ENCODE measurements at regions not wholly inside any gene's neighbourhood (a gene's known extent, or its start where the extent isn't known, plus 50 kb on each side); places are given as distances from the start of the nearest gene placed in this dataset.

- ATAC-seq (peak; percentile 73), DNase-seq (ENCODE audit: missing footprints) (no peak)
- intact Hi-C loops (cut with DNase I) = no loop called here
Observed at GRCh38 chr2:144078106-144078505, 441.8 kb downstream of the ZEB2 start.

GRCh38 chr2:144074450-144074849 lies 445.5 kb downstream of the ZEB2 start:
- ATAC-seq (no peak), DNase-seq (ENCODE audit: missing footprints) (no peak)
- intact Hi-C loops (cut with DNase I) = no loop called here

DNA sequence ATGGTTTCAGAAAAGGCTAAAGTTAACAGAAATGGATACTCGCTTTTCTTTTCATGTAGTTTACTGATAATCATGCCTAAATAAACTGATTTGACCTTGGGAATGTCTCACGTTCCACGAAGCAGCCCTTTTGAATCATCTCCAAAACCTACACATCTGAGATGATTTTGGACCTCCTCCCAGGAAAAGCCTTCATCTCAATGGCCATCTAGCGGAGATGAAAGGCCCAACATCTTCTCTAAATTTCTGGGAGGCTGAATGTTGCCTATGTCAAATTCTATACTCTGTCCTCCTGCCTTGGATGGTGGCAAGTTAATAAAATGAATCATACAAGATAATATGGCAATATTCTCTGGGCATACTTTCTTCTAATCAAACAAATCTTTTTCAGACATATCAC lies 448.5 kb downstream of the ZEB2 start:
- no peak for ATAC-seq
- intact Hi-C loops (cut with DNase I) = no loop called here
- no peak for DNase-seq (ENCODE audit: missing footprints)

- no peak for DNase-seq (ENCODE audit: missing footprints)
- ATAC-seq = no peak
- intact Hi-C loops (cut with DNase I) = no loop called here
Observed at GRCh38 chr2:144067506-144067905, 452.4 kb downstream of the ZEB2 start.

GRCh38 chr2:144063602-144064001 lies 456.3 kb downstream of the ZEB2 start:
- ATAC-seq = no peak

DNA sequence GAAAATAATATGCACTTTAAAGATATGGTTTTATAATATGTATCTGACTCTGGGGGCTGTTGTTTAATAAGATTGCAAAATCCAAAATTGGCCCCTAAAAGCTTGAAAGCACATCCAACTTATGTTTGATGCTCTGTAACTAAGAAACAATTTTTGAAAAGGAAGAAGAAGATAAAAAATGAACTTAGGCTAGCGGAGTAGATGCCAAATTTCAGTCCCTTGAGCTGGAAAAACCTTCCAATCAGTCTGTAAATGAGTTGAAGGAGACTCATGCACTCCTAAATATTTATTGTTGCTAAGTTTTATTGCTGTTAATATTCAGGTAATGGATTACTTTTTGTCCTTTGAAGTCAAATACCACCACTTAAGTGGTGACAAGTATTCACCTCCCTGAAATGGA lies 465.0 kb downstream of the ZEB2 start:
- intact Hi-C loops (cut with DNase I) = no loop called here
- DNase-seq (ENCODE audit: missing footprints) (no peak), ATAC-seq (peak; percentile 50)

More at GRCh38 chr2:144063602-144064001, 456.3 kb downstream of the ZEB2 start:
- intact Hi-C loops (cut with DNase I) = no loop called here
- DNase-seq (ENCODE audit: missing footprints) = no peak

DNA sequence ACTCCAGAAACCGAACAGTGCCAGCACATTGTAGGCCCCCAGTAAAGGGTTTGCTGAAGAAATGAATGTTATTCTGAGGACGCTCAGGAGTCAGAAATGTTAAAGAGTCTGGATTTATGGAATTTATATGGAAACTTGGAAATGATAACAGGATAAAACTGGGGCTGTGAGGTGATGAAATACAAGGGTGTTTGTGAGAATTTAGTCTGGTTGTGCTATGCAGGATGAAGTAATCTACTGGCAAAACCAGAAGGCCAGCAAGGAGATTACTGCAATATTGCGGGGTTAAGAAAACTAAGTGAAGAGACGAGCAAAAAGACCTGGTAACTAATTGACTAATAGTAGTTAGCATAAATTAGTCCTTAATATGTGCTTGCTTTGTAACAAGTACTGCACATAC lies 467.8 kb downstream of the ZEB2 start:
- intact Hi-C loops (cut with DNase I) = no loop called here
- ATAC-seq = peak; percentile 51
- no peak for DNase-seq (ENCODE audit: missing footprints)

- DNase-seq (ENCODE audit: missing footprints) (no peak), ATAC-seq (no peak)
- intact Hi-C loops (cut with DNase I) = no loop called here
Observed at GRCh38 chr2:144049137-144049536, 470.8 kb downstream of the ZEB2 start.

GRCh38 chr2:144048631-144049060 lies 471.3 kb downstream of the ZEB2 start:
- ATAC-seq (no peak), DNase-seq (ENCODE audit: missing footprints) (no peak)
- intact Hi-C loops (cut with DNase I) = no loop called here

- ATAC-seq = no peak
- DNase-seq (ENCODE audit: missing footprints) = no peak
- intact Hi-C loops (cut with DNase I) = no loop called here
Observed at GRCh38 chr2:144042751-144043150, 477.2 kb downstream of the ZEB2 start.

DNA sequence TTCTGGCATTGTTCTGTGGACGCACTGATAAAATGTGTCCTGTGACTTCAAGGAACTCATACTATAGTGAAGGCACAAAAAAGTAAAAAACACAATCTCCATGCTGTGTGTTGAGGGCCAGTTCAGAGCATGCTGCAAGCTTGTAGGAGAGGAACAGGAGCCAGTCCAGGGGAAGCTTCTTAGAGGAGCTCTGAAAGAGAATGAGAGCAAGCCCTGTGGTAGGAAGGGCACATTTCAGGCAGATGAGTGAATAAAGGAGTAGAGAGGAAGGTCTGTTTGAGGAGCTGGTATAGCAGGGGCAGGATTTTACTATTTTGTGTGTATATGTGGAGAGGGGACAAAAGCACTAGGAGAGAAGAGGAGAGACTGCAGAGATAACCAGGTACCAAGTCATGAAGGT lies 478.3 kb downstream of the ZEB2 start:
- no peak for DNase-seq (ENCODE audit: missing footprints)
- intact Hi-C loops (cut with DNase I) = no loop called here

DNA sequence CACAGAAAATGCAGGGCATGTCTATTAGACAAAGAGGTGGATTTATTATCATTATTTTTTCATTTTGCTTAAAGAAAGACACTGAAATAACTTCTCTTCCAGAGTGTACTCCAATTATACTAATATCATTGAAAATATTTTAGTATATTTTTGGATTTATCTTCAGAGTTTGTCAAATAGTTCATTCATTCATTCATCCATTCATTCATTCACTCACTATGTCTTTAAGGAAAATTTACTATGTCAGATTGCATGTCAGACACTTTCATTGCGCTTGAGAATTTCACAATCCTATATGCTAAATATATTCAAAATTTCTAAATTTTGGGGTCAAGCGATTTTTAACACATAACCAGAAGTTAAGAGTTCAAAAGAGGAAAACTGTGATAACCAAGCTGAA lies 479.1 kb downstream of the ZEB2 start:
- intact Hi-C loops (cut with DNase I) = no loop called here
- DNase-seq (ENCODE audit: missing footprints) (no peak), ATAC-seq (no peak)

More for the DNA sequence above, 478.3 kb downstream of the ZEB2 start:
- no peak for ATAC-seq

GRCh38 chr2:144032566-144032965 lies 487.4 kb downstream of the ZEB2 start:
- intact Hi-C loops (cut with DNase I) = no loop called here
- no peak for DNase-seq (ENCODE audit: missing footprints)

GRCh38 chr2:144030791-144031190 lies 489.1 kb downstream of the ZEB2 start:
- intact Hi-C loops (cut with DNase I) = no loop called here
- no peak for DNase-seq (ENCODE audit: missing footprints)
- no peak for ATAC-seq

More at GRCh38 chr2:144032566-144032965, 487.4 kb downstream of the ZEB2 start:
- ATAC-seq = no peak

GRCh38 chr2:144027593-144027992 lies 492.3 kb downstream of the ZEB2 start:
- DNase-seq (ENCODE audit: missing footprints) = no peak
- intact Hi-C loops (cut with DNase I) = no loop called here
- ATAC-seq = no peak

DNA sequence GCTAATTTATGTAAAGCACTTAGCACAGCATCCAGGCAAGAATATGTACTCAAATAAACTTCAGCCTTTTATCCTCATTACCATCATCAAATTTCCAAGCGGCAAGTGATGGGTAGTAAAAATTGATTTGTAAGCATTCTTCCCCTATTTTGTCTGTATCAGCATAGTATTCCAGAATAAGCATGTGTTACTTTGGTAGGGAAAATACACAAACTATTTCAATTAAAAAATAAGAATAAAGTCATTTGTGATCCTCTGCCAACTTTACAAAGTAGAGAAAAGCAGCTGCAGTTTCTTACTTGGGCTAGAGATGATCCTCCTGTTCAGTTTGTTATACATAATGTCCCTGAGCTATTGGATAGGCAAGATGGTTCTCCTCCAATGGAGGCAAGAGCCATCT lies 493.2 kb downstream of the ZEB2 start:
- DNase-seq (ENCODE audit: missing footprints) (no peak), ATAC-seq (no peak)
- intact Hi-C loops (cut with DNase I) = no loop called here

DNA sequence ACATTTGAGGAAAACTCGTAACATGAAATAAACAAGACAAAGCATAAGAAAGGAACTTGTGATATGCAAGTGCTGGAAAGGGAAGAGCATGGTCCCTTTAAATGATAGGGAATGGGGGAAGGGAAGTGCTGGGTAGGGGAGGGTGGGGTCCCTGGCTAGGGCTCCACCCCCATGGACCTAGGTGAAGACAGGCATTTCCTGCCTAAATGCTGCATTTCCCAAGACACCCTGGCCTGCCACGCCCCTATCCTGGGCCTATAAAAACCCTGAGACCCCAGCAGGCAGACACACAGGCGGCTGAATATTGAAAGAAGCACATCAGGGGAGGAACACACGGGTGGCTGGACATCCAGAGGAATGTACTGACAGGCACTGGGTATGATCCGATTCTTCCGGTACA lies 499.9 kb downstream of the ZEB2 start:
- ATAC-seq = no peak
- intact Hi-C loops (cut with DNase I) = no loop called here
- no peak for DNase-seq (ENCODE audit: missing footprints)

DNA sequence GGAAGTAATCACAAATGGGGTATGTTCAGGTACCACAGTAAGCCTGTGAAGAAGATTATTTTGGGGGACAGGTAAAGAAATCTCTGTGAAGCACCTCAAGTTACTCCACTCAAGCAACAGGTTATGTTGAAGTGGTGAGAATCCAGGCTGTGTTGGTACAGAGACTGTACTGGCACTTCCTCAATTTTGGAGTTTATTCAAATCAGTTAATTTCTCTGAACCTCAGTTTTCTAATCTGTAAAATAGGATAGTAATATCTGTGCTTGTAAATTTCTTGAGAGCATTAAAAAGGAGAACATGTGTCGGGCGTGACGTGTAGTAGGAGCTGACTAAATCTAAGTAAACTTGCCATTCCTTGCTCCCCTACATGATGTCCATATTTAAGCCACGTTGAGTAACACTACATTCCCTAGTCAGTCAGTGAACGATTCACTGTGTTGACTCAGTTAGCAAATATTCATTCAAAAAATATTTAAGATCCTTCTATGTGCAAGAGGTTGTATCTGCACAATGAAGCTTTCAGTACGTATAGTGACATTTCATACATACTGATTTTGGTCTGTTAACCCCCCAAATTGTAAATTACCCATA lies 504.2 kb downstream of the ZEB2 start:
- intact Hi-C loops (cut with DNase I) = no loop called here
- DNase-seq (ENCODE audit: missing footprints) (no peak), ATAC-seq (no peak)

DNA sequence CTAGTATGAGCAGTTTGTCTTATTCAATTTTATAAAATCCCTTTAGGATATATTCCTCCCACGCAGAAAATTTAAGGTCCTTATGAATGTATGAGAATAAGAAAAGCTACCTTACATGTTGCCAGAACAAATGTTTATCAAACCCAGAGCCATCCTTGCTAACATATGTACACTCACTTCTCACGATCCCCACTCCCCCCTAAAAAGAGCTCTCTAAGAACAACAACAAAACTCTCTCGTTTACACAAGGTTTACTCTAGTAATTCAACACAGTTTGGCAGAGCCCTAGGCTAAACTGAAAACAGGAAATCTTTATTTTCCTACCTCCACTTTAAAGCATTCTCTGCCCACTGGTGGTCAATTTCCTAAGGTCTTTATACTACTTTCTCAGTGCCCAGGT lies 504.9 kb downstream of the ZEB2 start:
- DNase-seq (ENCODE audit: missing footprints) (no peak), ATAC-seq (no peak)
- intact Hi-C loops (cut with DNase I) = no loop called here

DNA sequence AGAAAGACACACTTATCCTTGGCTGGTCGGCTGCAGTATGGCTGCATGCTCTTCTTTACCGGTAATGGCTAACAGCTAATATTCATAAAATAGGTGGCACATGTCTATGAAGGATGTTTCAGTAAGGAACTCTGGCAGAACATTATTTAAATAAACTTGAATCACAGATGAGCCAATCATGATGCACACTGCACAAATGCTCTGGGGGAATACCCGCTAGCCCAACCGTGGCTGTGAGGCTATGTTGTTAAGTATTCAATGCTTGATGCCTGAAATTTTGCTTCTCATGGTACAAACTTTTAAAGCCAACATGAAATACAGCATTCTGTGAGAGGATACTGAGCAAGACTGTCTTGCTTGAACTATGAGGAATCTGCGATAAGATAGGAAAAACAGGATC lies 505.8 kb downstream of the ZEB2 start:
- DNase-seq (ENCODE audit: missing footprints) (no peak), ATAC-seq (no peak)
- intact Hi-C loops (cut with DNase I) = no loop called here

GRCh38 chr2:144012304-144012703 lies 507.6 kb downstream of the ZEB2 start:
- intact Hi-C loops (cut with DNase I) = no loop called here
- ATAC-seq (no peak), DNase-seq (ENCODE audit: missing footprints) (no peak)
